ELR (cell line): ENCODE measurements at regions not wholly inside any gene's neighbourhood (a gene's known extent, or its start where the extent isn't known, plus 50 kb on each side); places are given as distances from the start of the nearest gene placed in this dataset.

Source experiments
- DNase-seq: peaks from one replicate; pipeline ENCODE4 v3.0.0-alpha.2; 2015; ENCODE audit warnings: low read depth

DNA sequence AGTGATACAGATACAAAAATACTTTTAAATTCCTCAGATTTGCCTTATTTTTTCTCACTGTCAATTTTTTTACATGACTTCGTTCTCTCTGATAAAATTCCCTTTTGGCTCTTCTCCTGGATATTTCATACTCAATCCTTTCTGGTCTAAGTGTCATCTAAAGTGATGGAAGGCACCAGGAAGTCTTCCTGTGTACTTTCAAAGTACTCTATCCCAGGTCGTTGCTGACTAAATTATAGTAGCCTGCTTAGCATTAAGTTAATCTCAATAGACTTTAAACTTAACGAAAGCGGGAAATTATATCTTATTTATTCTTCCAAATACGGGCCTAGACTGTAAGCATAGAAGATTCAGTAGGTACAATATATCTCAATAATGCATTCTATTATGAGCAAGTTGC is 67.8 kb downstream of the CASP12 start:
- DNase-seq, result no peak

DNA sequence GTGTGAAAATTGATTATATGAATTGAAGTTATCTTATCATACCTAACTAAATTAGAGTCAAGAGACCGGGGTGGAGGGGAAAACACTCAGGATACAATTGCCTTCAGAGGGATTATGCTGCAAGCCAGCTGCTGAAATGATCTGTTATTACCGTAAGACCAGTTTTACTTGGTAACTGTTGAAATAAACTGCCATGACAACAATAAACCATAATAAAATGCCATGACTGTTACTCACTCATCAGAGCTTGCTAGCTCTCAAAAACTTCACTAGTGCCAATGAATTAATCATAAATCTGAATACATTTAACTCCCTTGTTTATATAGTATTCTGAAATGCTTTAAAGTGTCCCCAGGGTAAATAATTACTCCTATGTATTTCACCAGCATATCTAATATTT is 68.2 kb downstream of the CASP12 start:
- peak; percentile 41 for DNase-seq

GRCh38 chr11:104826772-104827171 is 71.5 kb downstream of the CASP12 start:
- no peak for DNase-seq

- DNase-seq, result peak; percentile 10
These were observed 74.6 kb downstream of the CASP12 start for GRCh38 chr11:104823657-104824056.

DNA sequence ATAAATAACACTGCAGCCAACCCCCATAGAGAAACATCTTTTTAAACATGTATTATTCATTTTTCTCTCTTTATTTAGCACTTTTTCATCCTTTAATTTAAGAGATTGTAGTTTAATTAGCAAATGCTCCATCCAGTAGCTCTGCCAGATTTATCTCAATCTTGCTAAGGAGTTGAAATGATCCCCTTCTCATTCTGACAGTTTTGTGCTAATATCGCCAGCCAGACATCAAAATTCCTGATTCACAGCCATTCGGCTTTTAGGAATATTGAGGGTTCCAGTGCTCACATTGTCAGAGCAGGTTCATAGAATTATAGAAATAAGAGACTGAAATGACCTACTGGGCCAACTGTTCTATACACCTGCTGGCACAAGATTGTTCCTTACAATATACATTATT is 77.8 kb downstream of the CASP12 start:
- DNase-seq, result no peak

GRCh38 chr11:104819603-104820002 is 78.7 kb downstream of the CASP12 start:
- no peak for DNase-seq

- no peak for DNase-seq
These were observed 79.2 kb downstream of the CASP12 start for GRCh38 chr11:104819107-104819506.

DNA sequence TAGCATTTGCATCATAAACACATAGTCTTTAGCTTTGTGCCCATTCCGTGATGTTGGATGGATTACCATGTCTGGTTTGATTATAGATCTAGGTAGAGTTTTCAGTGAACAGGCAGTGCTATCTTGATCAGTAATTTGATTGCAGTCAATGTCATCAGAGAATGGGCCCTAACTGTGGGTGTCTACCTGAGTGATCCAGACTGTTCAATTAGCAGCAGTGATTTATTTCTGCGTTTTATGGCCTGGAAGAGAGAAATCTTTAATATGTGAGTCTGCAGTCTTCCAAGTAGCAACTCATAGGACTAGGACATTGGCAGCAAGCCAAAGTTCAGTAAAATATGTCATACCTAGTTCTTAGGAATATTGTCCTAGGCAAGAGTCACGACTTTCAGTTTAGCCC is 80.3 kb downstream of the CASP12 start:
- peak; percentile 13 for DNase-seq

GRCh38 chr11:104813532-104813931 is 84.7 kb downstream of the CASP12 start:
- no peak for DNase-seq

DNA sequence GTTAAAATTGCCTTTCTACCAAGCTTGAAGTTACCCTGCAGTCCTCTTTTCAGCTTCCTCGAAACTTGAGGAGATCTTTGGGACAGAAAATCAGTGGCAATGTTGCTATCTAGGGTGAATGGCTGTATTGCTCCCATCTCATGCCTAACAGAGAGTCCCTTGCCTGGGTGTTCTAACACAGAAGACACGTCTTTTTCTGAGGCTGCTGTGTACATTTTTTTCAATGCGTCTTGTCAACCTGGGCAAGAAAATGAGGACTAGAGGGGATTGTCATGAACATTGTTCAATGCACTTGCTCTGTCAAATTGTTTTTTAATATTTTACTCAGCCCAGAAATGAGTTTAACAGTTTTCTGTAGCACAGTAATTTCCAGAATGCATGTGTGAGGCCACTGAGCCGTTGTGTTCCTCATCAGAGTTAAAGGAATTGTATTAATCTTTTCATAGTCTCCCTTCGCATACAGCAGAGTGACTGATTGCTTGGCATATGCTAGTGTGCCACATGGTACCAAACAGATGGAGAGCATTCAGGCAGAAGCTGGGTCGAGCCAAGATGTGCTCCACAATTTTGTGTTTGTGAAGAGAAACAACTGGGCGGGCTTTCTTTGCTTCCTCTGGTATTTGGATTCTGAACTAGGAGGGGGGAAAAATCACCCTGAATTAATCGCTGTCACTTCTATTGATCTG is 86.0 kb downstream of the CASP12 start:
- no peak for DNase-seq

GRCh38 chr11:104803776-104804175 is 94.5 kb downstream of the CASP12 start:
- DNase-seq, result no peak

DNA sequence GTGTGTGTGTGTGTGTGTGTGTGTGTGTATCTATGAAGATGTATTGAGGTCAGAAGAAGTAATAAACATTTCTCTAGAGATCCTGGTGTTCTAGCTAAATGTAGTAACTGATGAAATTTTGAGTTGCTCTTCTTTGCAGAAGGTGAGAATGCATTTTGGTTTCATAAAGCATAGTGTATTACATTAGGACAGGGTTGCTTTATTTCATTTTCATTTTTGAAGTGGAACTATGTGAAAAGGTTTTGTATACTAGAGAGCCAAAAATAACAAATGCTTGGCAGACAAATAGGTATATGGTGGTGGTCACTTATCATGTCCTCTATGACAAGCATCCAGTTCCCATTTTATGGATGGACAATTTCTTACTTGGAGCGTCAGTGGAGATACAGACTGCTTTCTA is 99.0 kb downstream of the CASP12 start:
- DNase-seq, result no peak

GRCh38 chr11:104798789-104799188 is 99.5 kb downstream of the CASP12 start:
- no peak for DNase-seq

GRCh38 chr11:104796301-104796700 is 102.0 kb downstream of the CASP12 start:
- DNase-seq, result no peak

DNA sequence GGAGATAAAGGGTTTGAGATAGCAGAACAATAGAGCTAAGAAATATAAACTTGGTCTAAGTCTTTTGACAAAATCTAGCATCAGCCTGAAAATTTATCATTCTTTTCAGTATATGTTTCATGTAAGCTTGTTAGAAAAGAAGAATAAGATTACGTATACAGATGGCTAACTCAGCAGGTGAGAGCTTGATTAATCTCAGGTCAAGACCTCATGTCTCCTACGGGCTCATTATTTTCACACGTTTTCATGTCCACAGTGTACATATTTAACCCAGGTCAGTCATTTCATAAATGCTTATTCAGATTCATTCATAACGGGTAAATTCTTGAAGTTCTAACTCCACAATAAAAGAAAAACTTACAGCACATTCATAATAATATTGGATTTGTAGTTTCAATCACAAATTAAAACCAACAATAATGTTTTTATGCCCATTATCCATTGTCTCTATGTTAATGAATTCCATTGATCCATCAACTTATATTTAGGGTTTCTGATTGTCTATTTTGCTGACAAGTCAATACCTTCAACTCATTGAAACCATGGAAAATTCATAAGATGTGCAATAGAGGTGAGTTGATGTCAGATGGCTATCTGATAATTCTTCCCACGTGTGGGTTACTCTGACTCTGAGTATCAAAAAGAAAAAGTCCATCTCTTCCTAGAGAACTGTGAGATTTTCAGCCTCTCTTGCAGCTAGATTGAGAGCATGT is 102.6 kb downstream of the CASP12 start:
- no peak for DNase-seq

DNA sequence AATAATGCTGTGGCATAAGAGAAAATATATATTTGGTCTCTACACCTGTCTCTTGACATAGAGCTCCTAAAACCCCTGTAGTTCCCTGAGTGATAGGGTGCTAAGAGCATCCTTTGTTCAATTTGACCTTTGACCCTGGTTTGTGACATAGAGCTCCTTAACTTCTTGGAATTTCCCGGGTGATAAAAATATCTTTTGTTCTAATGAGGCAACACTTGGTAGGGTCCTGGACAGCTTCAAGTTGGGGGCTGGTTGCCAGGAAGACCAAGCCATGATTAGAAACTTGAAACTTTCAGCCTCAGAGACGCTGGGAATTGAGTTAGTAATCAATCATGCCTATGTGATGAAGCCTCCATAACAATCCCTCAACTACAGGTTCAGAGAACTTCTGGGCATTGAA is 105.4 kb downstream of the CASP12 start:
- DNase-seq, result no peak

GRCh38 chr11:104791896-104792295 is 106.4 kb downstream of the CASP12 start:
- no peak for DNase-seq

GRCh38 chr11:104784684-104785460 is 113.4 kb downstream of the CASP12 start:
- DNase-seq, result peak; percentile 33

DNA sequence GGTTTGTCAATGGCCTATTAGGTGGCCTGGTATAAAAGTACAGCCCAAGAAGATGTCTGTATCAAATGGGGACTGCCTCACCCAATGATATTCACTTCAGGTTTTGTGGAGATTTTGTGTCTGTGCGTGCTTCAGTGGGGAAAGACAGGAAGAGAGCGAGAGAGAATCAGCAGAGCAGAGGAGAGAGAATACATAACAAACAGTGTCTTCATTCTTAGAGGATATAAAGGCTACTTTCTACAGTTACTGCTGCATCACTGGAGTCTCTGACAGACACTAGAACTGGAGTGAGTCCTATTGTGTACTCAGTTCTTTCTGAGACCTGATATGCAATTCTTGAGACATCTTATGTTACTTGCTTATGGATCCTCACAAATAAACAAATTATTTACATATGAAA is 115.0 kb downstream of the CASP12 start:
- no peak for DNase-seq

GRCh38 chr11:104782377-104782754 is 115.9 kb downstream of the CASP12 start:
- DNase-seq, result no peak

DNA sequence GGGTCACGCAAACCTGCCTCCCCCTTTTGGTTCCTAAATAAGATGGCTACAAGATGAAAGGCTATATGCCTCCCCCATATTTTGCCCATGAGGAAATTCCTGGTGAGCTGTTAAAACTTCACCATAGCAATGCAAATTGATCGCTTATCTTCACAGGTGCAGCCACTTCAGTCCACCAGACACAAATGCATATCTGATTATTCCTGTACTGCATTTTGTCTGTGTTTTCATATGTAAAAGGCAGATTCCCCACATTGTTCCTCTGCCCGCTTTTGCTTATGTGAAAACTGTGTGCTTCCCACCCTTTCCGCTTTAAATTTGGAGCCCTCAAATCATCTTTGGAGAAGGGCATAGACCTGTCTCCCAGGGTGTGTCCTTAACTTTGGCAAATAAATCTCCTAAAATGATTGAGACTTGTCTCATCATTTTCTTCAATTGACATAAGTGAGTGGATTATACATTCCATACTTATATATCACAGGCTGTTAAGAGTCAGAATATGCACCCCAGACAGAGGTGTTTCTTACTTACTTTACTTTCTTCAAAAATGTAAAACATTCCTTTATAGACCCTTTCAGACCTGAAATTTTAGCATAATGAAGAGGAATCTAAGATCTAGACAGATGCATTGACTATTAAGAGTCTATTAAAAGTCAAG is 116.4 kb downstream of the CASP12 start:
- DNase-seq, result no peak

DNA sequence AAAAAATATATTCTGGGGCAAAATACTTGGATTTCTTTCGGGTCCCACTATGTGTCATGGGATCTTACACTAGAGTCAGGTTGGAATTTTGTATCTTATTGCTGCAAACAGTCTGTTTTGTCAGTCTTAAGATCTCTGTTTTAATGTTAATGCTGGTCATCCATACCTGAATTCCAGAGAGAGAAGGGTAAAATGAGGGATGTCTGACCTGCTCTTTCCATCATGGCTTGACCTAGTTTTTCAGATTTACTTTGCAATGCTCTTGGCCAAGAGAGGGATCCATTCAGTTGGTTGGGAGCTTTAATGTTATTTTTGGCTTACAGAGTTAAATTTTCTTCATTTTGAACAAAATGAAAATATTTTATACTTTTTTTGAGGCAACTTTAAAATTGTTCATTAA is 117.2 kb downstream of the CASP12 start:
- DNase-seq, result no peak
